GM12878 (cell line): ENCODE measurements at regions not wholly inside any gene's neighbourhood (a gene's known extent, or its start where the extent isn't known, plus 50 kb on each side); places are given as distances from the start of the nearest gene placed in this dataset.

ENCODE experiments used
- ATAC-seq: fragments of 200-7000 bp; cut with Tn5 transposase; 3 replicates; pipeline ENCODE4 v1.9.1; 2020; ENCODE audit warnings: mild to moderate bottlenecking, moderate library complexity
- BruUV-seq: library from RNA; stranded (reverse); fragments of 400-500 nt; replicated peaks from 2 replicates; lab custom pipeline; 2021; lab: Mats Ljungman, UMichigan
- CTCF ChIA-PET: fragments of 300-600 bp; sonication (Branson Sonifier 250); formaldehyde crosslinking; extraction: SDS; loops from one replicate; lab custom pipeline; 2021; ENCODE audit warnings: inconsistent platforms; lab: Yijun Ruan, JAX
- POLR2A ChIA-PET: fragments of 350-600 bp; formaldehyde crosslinking; extraction: SDS; loops from one replicate; lab custom pipeline; 2021; ENCODE audit warnings: inconsistent platforms; lab: Charles Lee
- RAD21 ChIA-PET: fragments of 300-600 bp; sonication (Branson Sonifier 250); formaldehyde crosslinking; loops from one replicate; lab custom pipeline; 2023; ENCODE audit warnings: antibody characterized with exemption; ENCODE audit not compliant: unreplicated experiment; lab: Charles Lee
- SMC1A ChIA-PET: fragments of 300-600 bp; sonication (Branson Sonifier 250); formaldehyde crosslinking; loops from one replicate; lab custom pipeline; 2023; ENCODE audit not compliant: unreplicated experiment, uncharacterized antibody; lab: Charles Lee
- DNase-seq: peaks from one replicate; pipeline ENCODE4 v3.0.0-alpha.2; 2011; ENCODE audit warnings: low read depth, low spot score
- FAIRE-seq: peaks from 3 replicates; lab custom pipeline; 2011; peaks lifted over from hg19 to GRCh38; lab: Jason Lieb, UNC
- H2AFZ ChIP-seq: 2 replicates; pipeline ENCODE4 v1.6.0; 2011; ENCODE audit warnings: low read depth, low read length, control low read depth; ENCODE audit not compliant: control insufficient read depth
- H3K27ac ChIP-seq: 2 replicates; pipeline ENCODE4 v1.5.1; 2011; ENCODE audit warnings: control low read depth; ENCODE audit not compliant: control insufficient read depth, insufficient read depth
- H3K27me3 ChIP-seq, 2 experiments: replicated peaks in 1 of 2; 2 replicates each; pipeline versions ENCODE4 v1.6.0 to v1.6.1; 2011; ENCODE audit warnings: low read length in 1 of 2; ENCODE audit not compliant: control insufficient read depth in 2 of 2, insufficient read depth in 2 of 2
- H3K36me3 ChIP-seq, 2 experiments: 2 replicates each; pipeline ENCODE4 v1.5.1; 2011; ENCODE audit warnings: low read length in 1 of 2; ENCODE audit not compliant: control insufficient read depth in 2 of 2, insufficient read depth in 2 of 2
- H3K4me1 ChIP-seq: 2 replicates; pipeline ENCODE4 v1.6.1; 2011; ENCODE audit warnings: mild to moderate bottlenecking, low read length, moderate library complexity, mixed read lengths; ENCODE audit not compliant: control insufficient read depth, insufficient read depth
- H3K4me2 ChIP-seq: 2 replicates; pipeline ENCODE4 v1.6.0; 2011; ENCODE audit warnings: control low read depth; ENCODE audit not compliant: control insufficient read depth, insufficient read depth
- H3K4me3 ChIP-seq: fragments of 200-600 bp; sonication (generic); 2 replicates; pipeline ENCODE4 v1.5.1; 2016
- H3K79me2 ChIP-seq: 2 replicates; pipeline ENCODE4 v1.6.0; 2011; ENCODE audit warnings: low read length; ENCODE audit not compliant: control insufficient read depth, insufficient read depth
- H3K9ac ChIP-seq: 2 replicates; pipeline ENCODE4 v1.8.0; 2011; ENCODE audit warnings: low read length, control low read depth, mixed read lengths; ENCODE audit not compliant: control insufficient read depth, insufficient read depth
- H3K9me3 ChIP-seq: replicated peaks from 3 replicates; pipeline ENCODE4 v1.5.1; 2011; ENCODE audit warnings: mild to moderate bottlenecking, low read length; ENCODE audit not compliant: control insufficient read depth, insufficient read depth
- H4K20me1 ChIP-seq: 2 replicates; pipeline ENCODE4 v1.6.0; 2011; ENCODE audit not compliant: control insufficient read depth, insufficient read depth
- ASH2L ChIP-seq: fragments of 300-600, 200-600 bp; sonication (generic); IDR thresholded peaks from 2 replicates; pipeline ENCODE4 v1.6.1; 2017; ENCODE audit warnings: low read depth, mild to moderate bottlenecking, borderline replicate concordance
- BCL11A ChIP-seq: IDR thresholded peaks from 2 replicates; pipeline ENCODE4 v1.6.1; 2011; ENCODE audit warnings: low read depth, low read length
- ZNF622 ChIP-seq: fragments of 450-650 bp; IDR thresholded peaks from 2 replicates; pipeline ENCODE4 v1.6.1; 2017; ENCODE audit warnings: mild to moderate bottlenecking, inconsistent platforms
- WGBS: methylation state at CpG from one replicate; pipeline ENCODE4 v1.1.6; 2016; ENCODE audit warnings: low lambda C conversion rate; ENCODE audit not compliant: insufficient replicate concordance, insufficient coverage; ENCODE audit errors: missing lambda C conversion rate; 5-methylcytosine and 5-hydroxymethylcytosine counted together
- in situ Hi-C: fragments of 300-500 bp; cut with MboI; formaldehyde crosslinking; loops from 9 replicates; pipeline ENCODE4 v1.14.3; 2018; ENCODE audit warnings: mixed read lengths
- intact Hi-C: fragments of 100-400 bp; cut with micrococcal nuclease; formaldehyde crosslinking; loops from one replicate; pipeline ENCODE4 v1.14.2; 2022; ENCODE audit not compliant: unreplicated experiment
- TF ChIP-seq, protein P1 (sequence below): IDR thresholded peaks from 2 replicates; pipeline ENCODE4 v1.6.1; 2011; ENCODE audit warnings: borderline replicate concordance, low read depth, mild to moderate bottlenecking, moderate library complexity, mixed read lengths, low read length; ENCODE audit not compliant: insufficient read depth; ENCODE audit errors: extremely low read length
- TF ChIP-seq, protein P2 (sequence below): IDR thresholded peaks from 2 replicates; pipeline ENCODE4 v1.6.1; 2011; ENCODE audit warnings: mild to moderate bottlenecking, low read depth, low read length, moderate library complexity; ENCODE audit not compliant: insufficient replicate concordance
- TF ChIP-seq, protein P3 (sequence below): IDR thresholded peaks from 2 replicates; pipeline ENCODE4 v1.6.1; 2012; ENCODE audit warnings: low read depth, low read length, improper control_type of control experiment
- TF ChIP-seq, protein P4 (sequence below): IDR thresholded peaks from 2 replicates; pipeline ENCODE4 v1.6.1; 2012; ENCODE audit warnings: improper control_type of control experiment, low read depth, low read length; ENCODE audit not compliant: insufficient replicate concordance
- TF ChIP-seq, protein P5 (sequence below): IDR thresholded peaks from 2 replicates; pipeline ENCODE4 v1.6.1; 2012; ENCODE audit warnings: mild to moderate bottlenecking, low read depth, low read length

DNA sequence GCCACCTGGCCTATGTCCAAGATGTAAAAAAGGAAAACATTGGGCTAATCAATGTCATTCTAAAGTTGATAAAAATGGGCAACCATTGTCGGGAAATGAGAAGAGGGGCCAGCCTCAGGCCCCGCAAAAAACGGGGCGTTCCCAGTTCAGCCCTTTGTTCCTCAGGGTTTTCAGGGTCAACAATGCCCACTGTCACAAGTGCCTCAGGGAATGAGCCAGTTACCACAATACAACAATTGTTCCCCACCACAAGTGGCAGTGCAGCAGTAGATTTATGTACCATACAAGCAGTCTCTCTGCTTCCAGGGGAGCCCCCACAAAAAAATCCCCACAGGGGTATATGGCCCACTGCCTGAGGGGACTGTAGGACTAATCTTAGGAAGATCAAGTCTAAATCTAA is 112.5 kb downstream of the ZNF486 start:
- Histone ChIP-seq H2AFZ (no peak overlapping the region), H3K9me3 (no peaks in the 10 kb centered on the region), H3K79me2 (no peaks in the 10 kb centered on the region), H3K4me1 (no peaks in the 10 kb centered on the region), H3K9ac (no peak overlapping the region), H3K27me3 (no peaks in the 10 kb centered on the region), H4K20me1 (no peaks in the 10 kb centered on the region), H3K4me2 (no peak overlapping the region), H3K27ac (no peak overlapping the region), H3K36me3 (no peaks in the 10 kb centered on the region), H3K4me3 (no peak overlapping the region)
- DNase-seq = no peak
- ChIA-PET CTCF (no interaction called here), RAD21 (no interaction called here), POLR2A (no interaction called here), SMC1A (interaction anchor here (0.7 kb wide), 1 partner anchor 1118 kb away, joined by 3 read pairs; no protein-coding TSS in a partner anchor)
- intact Hi-C loops (no loop called here), in situ Hi-C loops (no loop called here)
- no peak for FAIRE-seq
- BruUV-seq = no TSS peak
- no peak for ATAC-seq
- WGBS = 39% methylated on average over 4 of the region's 4 CpGs
- TF ChIP-seq, protein P1, sequence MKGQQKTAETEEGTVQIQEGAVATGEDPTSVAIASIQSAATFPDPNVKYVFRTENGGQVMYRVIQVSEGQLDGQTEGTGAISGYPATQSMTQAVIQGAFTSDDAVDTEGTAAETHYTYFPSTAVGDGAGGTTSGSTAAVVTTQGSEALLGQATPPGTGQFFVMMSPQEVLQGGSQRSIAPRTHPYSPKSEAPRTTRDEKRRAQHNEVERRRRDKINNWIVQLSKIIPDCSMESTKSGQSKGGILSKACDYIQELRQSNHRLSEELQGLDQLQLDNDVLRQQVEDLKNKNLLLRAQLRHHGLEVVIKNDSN = no peak
- TF ChIP-seq BCL11A (no peak), ZNF622 (no peak), ASH2L (no peak)
- TF ChIP-seq, protein P2, sequence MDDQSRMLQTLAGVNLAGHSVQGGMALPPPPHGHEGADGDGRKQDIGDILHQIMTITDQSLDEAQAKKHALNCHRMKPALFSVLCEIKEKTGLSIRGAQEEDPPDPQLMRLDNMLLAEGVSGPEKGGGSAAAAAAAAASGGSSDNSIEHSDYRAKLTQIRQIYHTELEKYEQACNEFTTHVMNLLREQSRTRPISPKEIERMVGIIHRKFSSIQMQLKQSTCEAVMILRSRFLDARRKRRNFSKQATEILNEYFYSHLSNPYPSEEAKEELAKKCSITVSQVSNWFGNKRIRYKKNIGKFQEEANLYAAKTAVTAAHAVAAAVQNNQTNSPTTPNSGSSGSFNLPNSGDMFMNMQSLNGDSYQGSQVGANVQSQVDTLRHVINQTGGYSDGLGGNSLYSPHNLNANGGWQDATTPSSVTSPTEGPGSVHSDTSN = no peak
- TF ChIP-seq, protein P3, sequence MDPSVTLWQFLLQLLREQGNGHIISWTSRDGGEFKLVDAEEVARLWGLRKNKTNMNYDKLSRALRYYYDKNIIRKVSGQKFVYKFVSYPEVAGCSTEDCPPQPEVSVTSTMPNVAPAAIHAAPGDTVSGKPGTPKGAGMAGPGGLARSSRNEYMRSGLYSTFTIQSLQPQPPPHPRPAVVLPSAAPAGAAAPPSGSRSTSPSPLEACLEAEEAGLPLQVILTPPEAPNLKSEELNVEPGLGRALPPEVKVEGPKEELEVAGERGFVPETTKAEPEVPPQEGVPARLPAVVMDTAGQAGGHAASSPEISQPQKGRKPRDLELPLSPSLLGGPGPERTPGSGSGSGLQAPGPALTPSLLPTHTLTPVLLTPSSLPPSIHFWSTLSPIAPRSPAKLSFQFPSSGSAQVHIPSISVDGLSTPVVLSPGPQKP = no peak
- TF ChIP-seq, protein P4, sequence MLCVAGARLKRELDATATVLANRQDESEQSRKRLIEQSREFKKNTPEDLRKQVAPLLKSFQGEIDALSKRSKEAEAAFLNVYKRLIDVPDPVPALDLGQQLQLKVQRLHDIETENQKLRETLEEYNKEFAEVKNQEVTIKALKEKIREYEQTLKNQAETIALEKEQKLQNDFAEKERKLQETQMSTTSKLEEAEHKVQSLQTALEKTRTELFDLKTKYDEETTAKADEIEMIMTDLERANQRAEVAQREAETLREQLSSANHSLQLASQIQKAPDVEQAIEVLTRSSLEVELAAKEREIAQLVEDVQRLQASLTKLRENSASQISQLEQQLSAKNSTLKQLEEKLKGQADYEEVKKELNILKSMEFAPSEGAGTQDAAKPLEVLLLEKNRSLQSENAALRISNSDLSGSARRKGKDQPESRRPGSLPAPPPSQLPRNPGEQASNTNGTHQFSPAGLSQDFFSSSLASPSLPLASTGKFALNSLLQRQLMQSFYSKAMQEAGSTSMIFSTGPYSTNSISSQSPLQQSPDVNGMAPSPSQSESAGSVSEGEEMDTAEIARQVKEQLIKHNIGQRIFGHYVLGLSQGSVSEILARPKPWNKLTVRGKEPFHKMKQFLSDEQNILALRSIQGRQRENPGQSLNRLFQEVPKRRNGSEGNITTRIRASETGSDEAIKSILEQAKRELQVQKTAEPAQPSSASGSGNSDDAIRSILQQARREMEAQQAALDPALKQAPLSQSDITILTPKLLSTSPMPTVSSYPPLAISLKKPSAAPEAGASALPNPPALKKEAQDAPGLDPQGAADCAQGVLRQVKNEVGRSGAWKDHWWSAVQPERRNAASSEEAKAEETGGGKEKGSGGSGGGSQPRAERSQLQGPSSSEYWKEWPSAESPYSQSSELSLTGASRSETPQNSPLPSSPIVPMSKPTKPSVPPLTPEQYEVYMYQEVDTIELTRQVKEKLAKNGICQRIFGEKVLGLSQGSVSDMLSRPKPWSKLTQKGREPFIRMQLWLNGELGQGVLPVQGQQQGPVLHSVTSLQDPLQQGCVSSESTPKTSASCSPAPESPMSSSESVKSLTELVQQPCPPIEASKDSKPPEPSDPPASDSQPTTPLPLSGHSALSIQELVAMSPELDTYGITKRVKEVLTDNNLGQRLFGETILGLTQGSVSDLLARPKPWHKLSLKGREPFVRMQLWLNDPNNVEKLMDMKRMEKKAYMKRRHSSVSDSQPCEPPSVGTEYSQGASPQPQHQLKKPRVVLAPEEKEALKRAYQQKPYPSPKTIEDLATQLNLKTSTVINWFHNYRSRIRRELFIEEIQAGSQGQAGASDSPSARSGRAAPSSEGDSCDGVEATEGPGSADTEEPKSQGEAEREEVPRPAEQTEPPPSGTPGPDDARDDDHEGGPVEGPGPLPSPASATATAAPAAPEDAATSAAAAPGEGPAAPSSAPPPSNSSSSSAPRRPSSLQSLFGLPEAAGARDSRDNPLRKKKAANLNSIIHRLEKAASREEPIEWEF = no peak
- TF ChIP-seq, protein P5, sequence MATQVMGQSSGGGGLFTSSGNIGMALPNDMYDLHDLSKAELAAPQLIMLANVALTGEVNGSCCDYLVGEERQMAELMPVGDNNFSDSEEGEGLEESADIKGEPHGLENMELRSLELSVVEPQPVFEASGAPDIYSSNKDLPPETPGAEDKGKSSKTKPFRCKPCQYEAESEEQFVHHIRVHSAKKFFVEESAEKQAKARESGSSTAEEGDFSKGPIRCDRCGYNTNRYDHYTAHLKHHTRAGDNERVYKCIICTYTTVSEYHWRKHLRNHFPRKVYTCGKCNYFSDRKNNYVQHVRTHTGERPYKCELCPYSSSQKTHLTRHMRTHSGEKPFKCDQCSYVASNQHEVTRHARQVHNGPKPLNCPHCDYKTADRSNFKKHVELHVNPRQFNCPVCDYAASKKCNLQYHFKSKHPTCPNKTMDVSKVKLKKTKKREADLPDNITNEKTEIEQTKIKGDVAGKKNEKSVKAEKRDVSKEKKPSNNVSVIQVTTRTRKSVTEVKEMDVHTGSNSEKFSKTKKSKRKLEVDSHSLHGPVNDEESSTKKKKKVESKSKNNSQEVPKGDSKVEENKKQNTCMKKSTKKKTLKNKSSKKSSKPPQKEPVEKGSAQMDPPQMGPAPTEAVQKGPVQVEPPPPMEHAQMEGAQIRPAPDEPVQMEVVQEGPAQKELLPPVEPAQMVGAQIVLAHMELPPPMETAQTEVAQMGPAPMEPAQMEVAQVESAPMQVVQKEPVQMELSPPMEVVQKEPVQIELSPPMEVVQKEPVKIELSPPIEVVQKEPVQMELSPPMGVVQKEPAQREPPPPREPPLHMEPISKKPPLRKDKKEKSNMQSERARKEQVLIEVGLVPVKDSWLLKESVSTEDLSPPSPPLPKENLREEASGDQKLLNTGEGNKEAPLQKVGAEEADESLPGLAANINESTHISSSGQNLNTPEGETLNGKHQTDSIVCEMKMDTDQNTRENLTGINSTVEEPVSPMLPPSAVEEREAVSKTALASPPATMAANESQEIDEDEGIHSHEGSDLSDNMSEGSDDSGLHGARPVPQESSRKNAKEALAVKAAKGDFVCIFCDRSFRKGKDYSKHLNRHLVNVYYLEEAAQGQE = no peak
